GM19238 (cell line): ENCODE measurements at regions not wholly inside any gene's neighbourhood (a gene's known extent, or its start where the extent isn't known, plus 50 kb on each side); places are given as distances from the start of the nearest gene placed in this dataset.
"Not testable (repeated sequence)": the region's sequence is repeated elsewhere in the genome, so short reads cannot be mapped to it uniquely, and the experiment has no call there.

Experiments
- DNase-seq: peaks from one replicate; pipeline ENCODE4 v3.0.0; 2011; ENCODE audit warnings: low spot score; ENCODE audit not compliant: insufficient read length

- no peak for DNase-seq
These were observed 57.4 kb upstream of the ZBTB20 start for GRCh38 chr3:115204475-115204874.

DNA sequence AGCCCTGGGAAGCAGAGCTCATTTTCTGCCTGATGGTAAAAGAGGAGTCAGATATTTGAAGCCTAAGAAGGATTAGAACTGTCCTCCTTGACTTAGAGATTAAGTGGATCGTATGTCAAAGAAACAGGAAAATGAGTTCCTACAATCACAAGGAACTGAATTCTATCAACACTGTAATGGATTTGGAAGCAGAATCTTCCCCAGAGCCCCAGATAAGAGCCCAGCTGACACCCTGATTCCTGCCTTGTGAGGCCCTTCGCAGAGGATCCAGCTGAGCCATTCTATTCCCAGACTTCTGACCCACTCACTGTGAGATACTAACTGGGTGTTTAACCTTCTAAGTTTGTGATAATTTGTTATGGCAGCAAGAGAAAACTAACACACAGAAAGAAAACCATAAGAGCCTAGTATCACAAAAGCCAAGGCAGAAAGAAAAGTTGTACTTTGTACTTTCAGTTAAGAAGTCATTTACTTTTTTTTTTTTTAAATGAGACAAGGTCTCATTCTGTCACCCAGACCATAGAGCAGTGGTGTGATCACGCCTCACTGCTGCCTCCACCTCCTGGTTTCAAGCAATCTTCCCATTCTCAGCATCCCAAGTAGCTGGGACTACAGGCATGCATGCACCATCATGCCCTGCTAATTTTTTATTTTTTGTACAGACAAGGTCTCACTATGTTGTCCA is 61.1 kb upstream of the ZBTB20 start:
- no peak for DNase-seq

GRCh38 chr3:115211810-115212492 is 64.9 kb upstream of the ZBTB20 start:
- no peak for DNase-seq

DNA sequence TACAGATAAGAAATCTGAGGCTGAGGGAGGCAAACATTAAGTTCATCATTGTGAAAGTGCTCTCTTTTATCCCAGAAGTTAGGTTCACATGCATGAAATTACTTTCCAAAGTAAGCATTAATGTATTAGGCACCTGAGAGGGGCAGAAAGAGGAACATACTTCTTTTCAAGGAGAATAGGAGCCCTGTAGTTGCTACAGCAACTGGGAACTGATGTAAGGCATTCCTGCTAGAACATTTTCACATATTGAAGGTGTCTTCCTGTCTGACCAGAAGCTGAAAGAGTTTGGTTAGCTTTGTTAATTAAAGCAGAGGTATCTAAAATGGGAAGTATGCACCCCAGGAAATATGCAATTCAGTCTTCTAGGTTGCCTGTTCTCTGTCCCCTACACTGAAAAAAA is 65.5 kb upstream of the ZBTB20 start:
- no peak for DNase-seq

DNA sequence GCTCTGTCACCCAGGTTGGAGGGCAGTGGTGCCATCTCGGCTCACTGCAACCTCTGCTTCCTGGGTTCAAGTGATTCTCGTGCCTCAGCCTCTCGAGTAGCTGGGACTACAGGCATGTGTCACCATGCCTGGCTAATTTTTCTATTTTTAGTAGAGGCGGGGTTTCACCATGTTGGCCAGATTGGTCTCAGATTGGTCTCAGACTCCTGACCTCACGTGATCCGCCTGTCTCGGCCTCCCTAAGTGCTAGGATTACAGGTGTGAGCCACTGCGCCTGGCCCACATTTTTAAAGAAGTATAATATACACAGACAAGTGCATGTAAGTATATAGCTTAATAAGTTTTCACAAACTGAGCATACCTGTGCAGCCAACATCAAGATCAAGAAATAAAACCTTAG is 66.0 kb upstream of the ZBTB20 start:
- not testable (repeated sequence) for DNase-seq

DNA sequence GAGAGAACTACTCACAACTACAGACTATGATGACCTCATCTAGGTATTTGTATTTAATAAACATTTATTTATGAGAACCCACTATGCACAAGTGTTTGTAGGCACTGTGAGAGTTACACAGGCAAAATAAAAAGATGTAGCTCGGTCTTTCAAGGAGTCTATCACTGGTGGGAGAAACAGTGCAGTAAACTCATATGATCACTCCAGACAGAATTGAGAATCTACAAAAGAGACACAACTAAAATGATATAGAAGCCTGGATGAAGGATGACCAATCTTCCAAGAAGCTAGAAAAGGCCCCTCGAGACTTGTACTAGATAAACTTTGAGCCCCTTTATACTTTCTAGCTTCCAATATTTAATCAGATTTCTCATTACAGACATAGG is 70.2 kb upstream of the ZBTB20 start:
- no peak for DNase-seq

GRCh38 chr3:115217678-115218451 is 70.8 kb upstream of the ZBTB20 start:
- DNase-seq = no peak

GRCh38 chr3:115218859-115219258 is 71.8 kb upstream of the ZBTB20 start:
- no peak for DNase-seq

DNA sequence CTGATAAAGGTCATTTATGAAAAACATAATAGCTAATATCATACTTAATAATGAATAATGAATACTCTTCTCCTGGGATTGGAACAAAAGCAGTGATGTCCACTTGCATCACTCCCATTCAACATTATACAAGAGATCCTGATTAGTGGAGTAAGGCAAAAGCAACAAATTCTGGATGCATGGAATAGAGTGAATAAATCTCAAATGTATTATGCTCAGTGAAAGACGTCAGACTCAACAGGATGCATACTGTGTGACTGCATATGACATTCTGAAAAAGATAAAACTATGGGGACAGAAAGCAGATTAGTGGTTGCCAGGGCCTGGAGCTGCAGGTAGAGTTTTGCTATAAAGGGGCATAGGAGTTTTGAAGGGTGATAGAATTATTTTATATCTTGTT is 77.6 kb upstream of the ZBTB20 start:
- no peak for DNase-seq

GRCh38 chr3:115226844-115227445 is 79.9 kb upstream of the ZBTB20 start:
- no peak for DNase-seq

GRCh38 chr3:115227461-115227860 is 80.4 kb upstream of the ZBTB20 start:
- no peak for DNase-seq

DNA sequence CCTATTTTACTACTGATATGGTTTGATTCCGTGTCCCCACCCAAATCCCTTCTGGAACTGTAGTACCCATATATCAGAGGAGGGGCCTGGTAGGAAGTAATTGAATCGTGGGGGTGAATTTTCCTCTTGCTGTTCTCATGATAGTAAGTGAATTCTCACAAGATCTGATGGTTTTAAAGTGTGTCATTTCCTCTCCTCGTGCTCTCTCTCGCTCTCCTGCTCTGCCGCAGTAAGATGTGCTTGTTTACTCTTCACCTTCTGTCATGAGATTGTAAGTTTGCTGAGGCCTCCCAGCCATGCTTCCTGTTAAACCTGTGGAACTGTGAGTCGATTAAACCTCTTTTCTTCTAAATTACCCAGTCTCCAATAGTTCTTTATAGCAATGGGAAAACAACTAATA is 81.2 kb upstream of the ZBTB20 start:
- DNase-seq = no peak

DNA sequence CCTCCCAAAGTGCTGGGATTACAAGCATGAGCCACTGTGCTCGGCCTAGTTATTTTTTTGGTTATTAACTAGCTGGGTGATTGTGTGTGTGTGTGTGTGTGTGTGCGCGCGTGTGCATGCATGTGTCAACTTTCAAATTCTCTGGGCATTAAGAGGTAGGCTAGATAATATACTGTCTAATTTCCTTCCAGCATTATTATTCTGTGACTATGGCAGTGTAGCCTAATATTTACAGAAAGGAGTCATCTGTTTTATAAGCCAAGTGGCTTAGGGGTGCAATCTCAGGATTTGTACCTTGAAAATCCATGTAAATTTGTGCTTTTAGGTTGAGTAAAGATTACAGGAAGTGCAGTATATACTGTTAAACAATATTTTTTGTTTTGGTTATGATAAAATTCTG is 85.1 kb upstream of the ZBTB20 start:
- DNase-seq = no peak

DNA sequence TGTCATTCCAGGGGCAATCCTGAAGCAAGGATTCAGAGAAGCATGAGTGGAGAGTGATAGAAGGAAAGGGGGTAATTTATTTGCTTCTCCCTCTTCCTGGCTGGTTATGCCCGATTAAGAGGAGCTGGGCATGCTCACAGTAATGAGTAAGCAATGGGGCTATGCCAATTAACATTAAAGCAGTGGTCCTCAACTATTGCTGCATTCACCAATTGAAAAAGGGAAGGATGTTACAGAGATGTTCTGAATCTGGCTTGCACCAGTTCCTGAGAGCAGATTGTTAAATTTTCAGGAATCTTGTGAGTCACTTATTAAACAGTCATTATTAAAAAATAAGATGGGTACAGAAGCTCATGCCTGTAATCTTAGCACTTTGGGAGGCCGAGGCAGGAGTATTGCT is 85.9 kb upstream of the ZBTB20 start:
- DNase-seq = no peak

- DNase-seq = no peak
These were observed 89.4 kb upstream of the ZBTB20 start for GRCh38 chr3:115236496-115236895.

GRCh38 chr3:115239717-115240116 is 92.6 kb upstream of the ZBTB20 start:
- no peak for DNase-seq

DNA sequence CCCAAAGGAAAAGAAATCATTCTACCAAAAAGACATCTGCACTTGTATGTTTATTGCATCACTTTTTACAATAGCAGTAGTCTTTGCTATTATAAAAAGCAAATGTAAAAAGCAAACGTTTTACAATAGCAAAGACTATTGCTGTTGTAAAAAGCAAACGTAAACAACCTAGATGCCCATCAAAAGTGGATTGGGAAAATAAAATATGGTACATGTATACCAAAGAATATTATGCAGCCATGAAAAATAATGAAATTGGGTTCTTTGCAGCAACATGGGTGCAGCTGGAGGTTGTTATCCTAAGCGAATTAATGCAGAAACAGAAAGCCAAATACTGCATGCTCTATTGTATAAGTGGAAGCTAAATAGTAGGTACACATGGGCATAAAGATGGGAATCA is 97.3 kb upstream of the ZBTB20 start:
- DNase-seq = no peak

DNA sequence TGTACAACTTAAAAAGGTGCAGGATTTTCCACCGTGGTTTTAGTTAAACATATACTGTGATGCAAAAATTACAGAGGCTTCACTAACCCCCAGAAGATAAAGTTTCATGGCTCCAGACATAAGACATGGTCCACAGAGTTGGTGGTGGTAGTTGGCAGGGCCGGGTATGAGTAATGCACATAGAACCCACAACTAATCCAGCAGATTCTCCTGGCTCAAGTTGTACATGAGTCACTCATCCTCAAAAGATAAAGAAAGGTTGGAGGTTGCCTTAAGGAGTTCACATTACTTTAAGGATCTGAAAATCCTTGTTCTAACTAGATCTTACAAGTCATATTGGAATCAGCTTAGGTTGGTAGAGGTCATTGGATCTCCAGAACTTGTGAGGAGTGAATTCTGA is 98.3 kb upstream of the ZBTB20 start:
- no peak for DNase-seq

DNA sequence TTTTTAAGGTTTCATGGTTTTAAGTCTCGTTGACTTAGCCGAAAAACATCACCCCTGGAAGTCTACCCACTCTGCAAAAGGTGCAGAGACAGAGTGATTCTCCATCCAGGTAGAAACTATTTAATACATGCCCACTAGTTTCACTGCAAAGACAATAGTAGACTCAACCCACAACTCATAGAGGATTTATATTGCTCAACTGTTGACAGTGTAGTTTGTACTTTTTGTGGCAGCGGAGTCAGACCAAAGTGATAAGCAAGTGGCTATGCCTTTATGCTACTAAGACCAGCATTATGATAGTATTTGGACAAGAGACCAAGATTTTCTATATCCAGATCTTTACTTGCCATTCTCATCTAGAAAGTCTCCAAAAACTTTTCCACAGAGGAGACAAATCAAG is 98.8 kb upstream of the ZBTB20 start:
- no peak for DNase-seq

DNA sequence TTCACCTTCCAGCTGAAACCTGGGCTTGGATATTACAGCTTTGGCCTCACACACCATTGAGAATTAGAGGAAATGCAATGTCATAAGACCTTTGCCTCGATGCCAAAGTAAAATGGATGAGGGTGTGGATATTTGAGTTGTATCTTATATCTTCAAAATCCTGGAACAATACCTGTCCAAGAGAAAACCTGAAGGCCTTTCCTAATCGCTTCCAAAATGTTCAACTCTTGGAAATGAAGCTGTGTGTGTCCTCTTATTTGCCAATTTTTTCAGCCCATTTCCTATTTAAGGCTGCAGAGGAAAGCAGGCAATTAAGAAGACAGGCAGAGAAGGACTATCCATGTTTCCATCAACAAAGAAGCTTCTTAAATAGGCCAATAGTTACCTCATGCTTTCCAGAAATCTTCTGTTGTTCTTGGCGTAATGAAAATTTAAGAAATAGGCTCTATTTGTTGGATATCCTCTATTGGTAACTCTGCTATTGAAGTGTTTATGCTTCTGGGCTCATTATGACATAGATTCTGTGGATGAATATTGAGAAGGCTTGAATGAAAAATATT is 99.5 kb upstream of the ZBTB20 start:
- DNase-seq = no peak

DNA sequence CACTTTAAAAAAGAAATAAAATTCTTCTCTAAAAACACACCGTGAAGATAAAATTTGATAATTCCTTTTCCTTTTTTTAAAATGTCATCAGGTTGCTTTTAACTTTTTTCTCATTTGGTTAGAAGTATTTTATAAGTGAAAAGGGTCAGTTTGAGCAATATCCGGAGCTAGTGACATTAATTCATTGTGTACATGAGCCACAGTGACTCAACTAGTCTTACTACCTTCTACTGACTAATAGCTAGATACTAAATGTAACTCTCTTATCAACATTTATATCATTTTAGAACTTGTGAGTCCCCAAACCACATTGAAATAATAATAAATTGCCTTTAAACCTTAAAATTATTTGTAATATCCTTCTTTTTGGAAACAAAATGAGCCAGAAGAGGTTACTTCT is 101.2 kb upstream of the ZBTB20 start:
- no peak for DNase-seq

GRCh38 chr3:115251509-115251908 is 104.4 kb upstream of the ZBTB20 start:
- DNase-seq = no peak
